Retinal pigment epithelial cell (primary cell): ENCODE measurements at regions not wholly inside any gene's neighbourhood (a gene's known extent, or its start where the extent isn't known, plus 50 kb on each side); places are given as distances from the start of the nearest gene placed in this dataset.

Source experiments
- DNase-seq: peaks from one replicate; pipeline ENCODE4 v3.0.0-alpha.2; 2010; ENCODE audit warnings: low read depth
- H3K4me3 ChIP-seq: 2 replicates; pipeline ENCODE4 v1.5.1; 2011; ENCODE audit warnings: mild to moderate bottlenecking, low read length, control low read depth, moderate library complexity
- CTCF ChIP-seq: conservative IDR thresholded peaks from 2 replicates; pipeline ENCODE4 v1.5.1; 2011; ENCODE audit warnings: low read depth, low read length, control low read depth, inconsistent platforms

DNA sequence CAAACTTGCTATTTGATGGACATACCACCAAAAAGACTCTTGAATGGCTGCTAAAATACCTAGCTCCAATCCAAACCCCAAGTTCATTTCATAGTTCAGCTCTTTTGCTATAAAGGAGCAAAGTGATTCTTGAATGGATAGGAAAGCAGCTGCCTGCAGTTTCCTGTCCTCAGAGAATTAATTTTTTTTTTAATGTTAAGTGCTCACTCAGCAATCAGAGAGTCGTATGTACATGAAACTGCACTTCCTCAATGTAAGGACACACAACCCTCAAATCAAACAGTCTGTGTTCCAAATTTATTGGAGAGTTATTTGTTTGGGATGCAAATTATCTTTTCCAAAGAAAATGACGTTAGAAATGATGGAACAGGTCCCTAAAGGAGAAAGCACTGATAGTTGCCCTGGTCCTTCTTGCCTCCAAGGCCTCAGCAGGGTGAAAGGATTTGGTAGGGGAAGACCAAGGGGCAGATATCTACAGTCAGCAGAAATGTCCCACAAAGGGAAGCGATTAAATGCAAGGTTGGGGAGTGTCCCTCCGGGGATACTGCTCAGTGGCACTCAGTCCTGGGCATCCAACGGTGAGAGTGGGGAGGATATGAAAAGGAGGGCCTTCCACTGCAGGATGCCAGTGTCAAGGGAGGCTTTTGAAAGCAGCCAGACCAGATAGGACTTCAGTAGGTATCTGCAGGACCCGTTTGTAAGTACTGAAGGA lies 67.2 kb upstream of the RASGEF1B start:
- DNase-seq: no peak
- TF ChIP-seq CTCF: no peak
- H3K4me3 ChIP-seq: no peak overlapping the region

DNA sequence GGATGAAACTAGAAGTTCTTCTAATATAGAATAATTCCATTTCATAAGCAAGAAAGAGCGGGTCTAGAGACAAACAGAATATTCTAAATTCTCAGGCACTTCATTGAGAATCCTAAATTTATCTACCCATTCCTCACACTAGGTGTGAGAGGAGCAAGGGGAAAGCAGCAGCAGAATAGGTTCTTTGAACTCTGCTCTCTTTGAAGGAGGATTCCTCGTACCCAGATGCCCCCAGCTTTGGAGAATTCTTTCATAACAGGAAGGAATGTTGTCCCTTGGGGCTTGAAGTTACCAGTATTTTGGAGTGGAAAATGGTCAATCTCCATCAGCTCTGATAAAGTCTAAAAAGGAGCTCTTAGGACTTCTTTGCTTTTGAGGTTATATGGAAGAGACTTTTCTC lies 59.7 kb upstream of the RASGEF1B start:
- no peak for DNase-seq
- no peak for TF ChIP-seq CTCF
- H3K4me3 ChIP-seq: no peak overlapping the region

GRCh38 chr4:81528979-81529378 lies 57.3 kb upstream of the RASGEF1B start:
- no peak for DNase-seq
- TF ChIP-seq CTCF: no peak

GRCh38 chr4:81528200-81528599 lies 56.5 kb upstream of the RASGEF1B start:
- no peak for DNase-seq
- no peak for TF ChIP-seq CTCF

More at GRCh38 chr4:81528979-81529378, 57.3 kb upstream of the RASGEF1B start:
- H3K4me3 ChIP-seq: no peak overlapping the region

GRCh38 chr4:81527709-81528108 lies 56.0 kb upstream of the RASGEF1B start:
- no peak for TF ChIP-seq CTCF
- H3K4me3 ChIP-seq: no peak overlapping the region
- no peak for DNase-seq

More at GRCh38 chr4:81528200-81528599, 56.5 kb upstream of the RASGEF1B start:
- H3K4me3 ChIP-seq: no peak overlapping the region

DNA sequence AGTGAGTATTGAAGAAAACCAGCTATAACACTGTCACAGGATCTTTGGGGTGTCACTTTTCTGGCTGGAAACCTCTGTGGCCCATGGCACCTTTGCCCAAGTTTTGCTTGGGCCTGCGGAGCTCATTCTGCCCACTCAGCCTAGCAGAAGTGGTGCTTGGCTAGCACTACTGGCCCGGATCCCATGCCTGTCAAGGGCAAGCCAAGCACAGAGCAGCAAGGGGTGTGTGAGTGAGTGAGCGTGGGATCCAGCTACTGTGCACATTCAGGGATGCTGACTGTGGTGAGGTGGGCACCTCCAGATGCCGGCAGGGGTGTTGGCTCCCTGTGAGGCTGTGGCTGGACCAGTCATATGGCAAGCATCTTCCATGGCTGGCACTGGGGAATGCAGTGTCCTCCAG lies 55.4 kb upstream of the RASGEF1B start:
- no peak for TF ChIP-seq CTCF
- no peak for DNase-seq
- H3K4me3 ChIP-seq: no peak overlapping the region

GRCh38 chr4:81526706-81527105 lies 55.0 kb upstream of the RASGEF1B start:
- TF ChIP-seq CTCF: no peak
- no peak overlapping the region for H3K4me3 ChIP-seq
- no peak for DNase-seq
